Activated B cell treated with CpG ODN at 0.5 μM for 24 hours (primary cell): ENCODE measurements at regions not wholly inside any gene's neighbourhood (a gene's known extent, or its start where the extent isn't known, plus 50 kb on each side); places are given as distances from the start of the nearest gene placed in this dataset.
A peak's percentile ranks its signal among the peaks of the same experiment; 100 is the strongest.

Experiments used
- ATAC-seq: fragments of 200-7000 bp; cut with Tn5 transposase; one replicate; pipeline ENCODE4 v1.10.0; 2021; ENCODE audit warnings: low read depth, mild to moderate bottlenecking, moderate library complexity
- CTCF ChIA-PET: fragments of 350-600 bp; sonication (Branson Sonifier 250); formaldehyde crosslinking; loops from one replicate; lab custom pipeline; 2021; ENCODE audit warnings: antibody characterized with exemption; lab: Charles Lee
- POLR2A ChIA-PET: fragments of 350-600 bp; sonication (Branson Sonifier 250); formaldehyde crosslinking; loops from one replicate; lab custom pipeline; 2021; ENCODE audit warnings: antibody characterized with exemption; lab: Charles Lee
- DNase-seq: peaks from one replicate; pipeline ENCODE4 v3.0.0; 2022
- H3K27ac Mint-ChIP-seq: one replicate; pipeline ENCODE4 v1.8.0; 2020; ENCODE audit warnings: mixed read lengths
- H3K27me3 Mint-ChIP-seq: one replicate; pipeline ENCODE4 v1.8.0; 2021; ENCODE audit warnings: mixed read lengths
- H3K36me3 Mint-ChIP-seq: one replicate; pipeline ENCODE4 v1.8.0; 2021; ENCODE audit warnings: low read depth, mixed read lengths
- H3K4me1 Mint-ChIP-seq: one replicate; pipeline ENCODE4 v1.8.0; 2021; ENCODE audit warnings: mixed read lengths
- H3K4me3 Mint-ChIP-seq: one replicate; pipeline ENCODE4 v1.8.0; 2020; ENCODE audit warnings: mild to moderate bottlenecking, mixed read lengths
- H3K9me3 Mint-ChIP-seq: one replicate; pipeline ENCODE4 v1.8.0; 2020; ENCODE audit warnings: mixed read lengths
- intact Hi-C: fragments of 100-400 bp; cut with micrococcal nuclease; formaldehyde crosslinking; loops from one replicate; pipeline ENCODE4 v1.15.1; 2024
- TF ChIP-seq, protein P1 (sequence below): fragments of 200-600 bp; IDR thresholded peaks from one replicate; pipeline ENCODE4 v1.8.0; 2022; ENCODE audit warnings: antibody characterized with exemption, mild to moderate bottlenecking

DNA sequence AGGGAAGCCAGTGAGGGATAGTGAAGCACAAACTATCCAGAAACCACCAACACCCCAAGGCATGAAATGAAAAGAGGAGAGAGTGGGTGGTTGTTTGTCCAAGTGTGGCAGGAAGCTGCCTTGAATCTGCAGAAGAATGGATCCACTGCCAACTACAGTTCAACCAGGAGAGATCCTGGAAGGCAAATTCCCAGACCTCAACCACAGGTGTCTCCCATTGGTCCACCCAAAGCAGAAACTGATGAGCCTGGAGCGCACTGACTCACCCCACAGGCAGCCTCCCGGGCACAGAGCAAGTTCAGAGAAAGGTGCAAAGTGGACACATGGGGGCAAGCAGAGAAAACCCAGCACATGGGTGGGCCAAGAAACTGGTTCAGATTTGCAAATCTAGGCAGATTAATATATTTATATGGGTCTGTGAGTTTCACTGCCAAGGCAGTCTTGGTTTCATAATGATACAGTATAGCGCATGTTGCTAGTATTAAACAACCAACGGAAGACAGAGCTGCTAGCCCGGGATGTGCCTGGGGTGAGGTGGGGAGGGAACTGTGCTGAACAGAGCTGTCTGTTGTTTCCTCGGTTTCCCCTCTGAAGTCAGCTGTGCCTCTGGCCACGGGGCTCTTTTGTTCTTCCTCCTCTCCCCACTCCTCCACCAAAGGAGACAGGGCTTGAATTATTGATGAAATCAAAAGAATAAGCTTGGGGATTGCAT is 416.2 kb upstream of the CCDC196 start:
- DNase-seq (no peak), ATAC-seq (no peak)
- Mint-ChIP-seq H3K4me1 (no peaks in the 10 kb centered on the region), H3K9me3 (no peaks in the 10 kb centered on the region), H3K4me3 (no peak overlapping the region), H3K27ac (no peak overlapping the region), H3K27me3 (peaks cover 7% of the 10 kb centered on the region), H3K36me3 (no peaks in the 10 kb centered on the region)
- TF ChIP-seq, protein P1, sequence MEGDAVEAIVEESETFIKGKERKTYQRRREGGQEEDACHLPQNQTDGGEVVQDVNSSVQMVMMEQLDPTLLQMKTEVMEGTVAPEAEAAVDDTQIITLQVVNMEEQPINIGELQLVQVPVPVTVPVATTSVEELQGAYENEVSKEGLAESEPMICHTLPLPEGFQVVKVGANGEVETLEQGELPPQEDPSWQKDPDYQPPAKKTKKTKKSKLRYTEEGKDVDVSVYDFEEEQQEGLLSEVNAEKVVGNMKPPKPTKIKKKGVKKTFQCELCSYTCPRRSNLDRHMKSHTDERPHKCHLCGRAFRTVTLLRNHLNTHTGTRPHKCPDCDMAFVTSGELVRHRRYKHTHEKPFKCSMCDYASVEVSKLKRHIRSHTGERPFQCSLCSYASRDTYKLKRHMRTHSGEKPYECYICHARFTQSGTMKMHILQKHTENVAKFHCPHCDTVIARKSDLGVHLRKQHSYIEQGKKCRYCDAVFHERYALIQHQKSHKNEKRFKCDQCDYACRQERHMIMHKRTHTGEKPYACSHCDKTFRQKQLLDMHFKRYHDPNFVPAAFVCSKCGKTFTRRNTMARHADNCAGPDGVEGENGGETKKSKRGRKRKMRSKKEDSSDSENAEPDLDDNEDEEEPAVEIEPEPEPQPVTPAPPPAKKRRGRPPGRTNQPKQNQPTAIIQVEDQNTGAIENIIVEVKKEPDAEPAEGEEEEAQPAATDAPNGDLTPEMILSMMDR = no peak
- ChIA-PET CTCF (interaction anchor here (0.9 to 3.4 kb wide), 7 partner anchors 10 to 906 kb away, joined by 3 to 25 read pairs (median 5); no protein-coding TSS in a partner anchor), POLR2A (no interaction called here)
- intact Hi-C loops = loop anchor here (1.0 kb wide), 2 partner anchors 906 to 1084 kb away; partner anchors contain the start of gene FNTB

DNA sequence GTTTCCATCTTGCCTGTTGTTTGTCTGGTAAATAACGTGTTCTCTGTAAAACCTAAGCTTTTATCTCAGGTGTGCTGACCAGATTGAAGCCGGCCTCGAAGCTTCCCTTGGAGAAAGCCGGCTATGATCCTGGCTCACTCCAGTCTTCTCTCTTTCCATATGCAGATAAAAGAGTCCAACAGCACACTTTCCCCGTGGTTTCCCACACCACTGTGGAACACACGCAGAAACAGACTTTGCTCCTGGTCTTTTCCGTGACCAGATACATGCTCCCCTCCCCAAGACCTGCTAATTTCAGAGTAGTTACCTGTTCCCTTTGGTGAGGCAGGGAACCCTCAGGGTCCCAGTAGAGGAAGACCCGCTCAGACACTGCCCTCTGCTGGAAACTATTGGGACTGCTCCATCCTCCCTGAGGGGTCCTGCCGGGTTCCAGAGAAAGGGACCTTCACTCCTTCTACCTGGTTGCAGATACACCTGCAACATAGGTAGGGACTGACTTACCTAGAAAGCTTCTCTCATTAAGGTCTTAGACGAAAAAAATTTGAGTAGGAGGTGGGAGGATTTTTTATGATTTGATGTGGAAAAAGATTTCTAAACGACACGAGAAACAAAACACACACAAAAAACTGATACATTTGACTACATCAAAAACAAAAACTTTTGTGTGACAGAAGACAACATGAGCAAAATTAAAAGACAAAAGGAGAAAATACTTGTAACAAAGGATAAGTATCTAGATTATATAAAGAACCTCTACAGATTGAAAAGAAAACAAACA is 415.4 kb upstream of the CCDC196 start:
- no peak overlapping the region for H3K27ac Mint-ChIP-seq
- no peaks in the 10 kb centered on the region for H3K9me3 Mint-ChIP-seq
- ChIA-PET CTCF (interaction anchor here (0.9 to 3.4 kb wide), 7 partner anchors 11 to 906 kb away, joined by 3 to 25 read pairs (median 5); no protein-coding TSS in a partner anchor), POLR2A (no interaction called here)
- H3K4me3 Mint-ChIP-seq = no peak overlapping the region
- peaks cover 7% of the 10 kb centered on the region for H3K27me3 Mint-ChIP-seq
- TF ChIP-seq, protein P1 = peak; percentile 63
- H3K36me3 Mint-ChIP-seq = no peaks in the 10 kb centered on the region
- intact Hi-C loops = loop anchor here (1.0 kb wide), 2 partner anchors 906 to 1084 kb away; partner anchors contain the start of gene FNTB
- no peaks in the 10 kb centered on the region for H3K4me1 Mint-ChIP-seq
- DNase-seq (peak; percentile 48), ATAC-seq (peak; percentile 75)

DNA sequence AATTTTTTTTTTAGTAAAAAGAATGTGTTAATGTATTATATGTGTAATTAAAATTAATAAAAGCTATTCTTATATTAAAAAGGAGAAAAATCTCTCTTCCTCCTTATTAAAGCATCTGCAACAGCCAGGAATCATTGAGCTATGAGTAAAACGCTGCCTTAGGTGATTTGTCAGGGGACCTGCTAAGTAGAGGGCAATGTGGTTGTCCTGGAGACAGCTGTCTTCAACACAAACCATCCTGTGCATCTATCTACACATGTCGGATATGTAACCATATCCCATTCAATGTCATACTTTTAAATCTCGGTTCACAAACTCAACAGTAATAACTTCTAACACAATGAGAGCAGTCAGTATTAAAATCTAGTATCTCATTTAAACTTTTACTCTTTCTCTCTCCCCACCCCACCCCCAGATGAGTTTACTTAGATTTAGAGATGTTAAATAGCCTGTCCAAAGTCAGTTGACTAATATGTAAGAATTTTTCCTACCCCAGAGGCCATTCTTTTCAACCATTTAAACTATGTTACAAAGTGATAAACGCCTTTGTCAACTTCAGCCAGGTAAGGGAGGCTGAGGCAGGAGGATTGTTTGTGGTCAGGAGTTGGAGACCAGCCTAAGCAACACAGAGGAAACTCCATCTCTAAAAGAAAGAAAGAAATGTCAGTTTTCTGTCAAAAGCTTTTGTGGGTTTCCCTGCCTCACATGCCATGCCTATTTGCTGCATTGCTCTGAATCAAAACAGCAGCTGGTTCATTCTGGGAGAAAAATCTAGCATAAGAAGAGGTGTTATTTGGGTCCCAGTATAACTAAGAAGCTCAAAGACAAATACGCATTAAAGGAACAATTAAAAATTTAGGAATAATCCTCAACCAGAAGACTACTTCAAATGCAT is 413.7 kb upstream of the CCDC196 start:
- peaks cover 7% of the 10 kb centered on the region for H3K27me3 Mint-ChIP-seq
- H3K4me1 Mint-ChIP-seq = no peaks in the 10 kb centered on the region
- CTCF ChIA-PET = interaction anchor here (0.6 to 3.4 kb wide), 7 partner anchors 13 to 1086 kb away, joined by 3 to 25 read pairs (median 4); partner anchors contain the start of gene FNTB
- no peaks in the 10 kb centered on the region for H3K9me3 Mint-ChIP-seq
- DNase-seq = no peak
- ATAC-seq = no peak
- H3K36me3 Mint-ChIP-seq = no peaks in the 10 kb centered on the region
- intact Hi-C loops = no loop called here
- H3K4me3 Mint-ChIP-seq = no peak overlapping the region
- H3K27ac Mint-ChIP-seq = no peak overlapping the region
- POLR2A ChIA-PET = no interaction called here
- TF ChIP-seq, protein P1 = no peak

DNA sequence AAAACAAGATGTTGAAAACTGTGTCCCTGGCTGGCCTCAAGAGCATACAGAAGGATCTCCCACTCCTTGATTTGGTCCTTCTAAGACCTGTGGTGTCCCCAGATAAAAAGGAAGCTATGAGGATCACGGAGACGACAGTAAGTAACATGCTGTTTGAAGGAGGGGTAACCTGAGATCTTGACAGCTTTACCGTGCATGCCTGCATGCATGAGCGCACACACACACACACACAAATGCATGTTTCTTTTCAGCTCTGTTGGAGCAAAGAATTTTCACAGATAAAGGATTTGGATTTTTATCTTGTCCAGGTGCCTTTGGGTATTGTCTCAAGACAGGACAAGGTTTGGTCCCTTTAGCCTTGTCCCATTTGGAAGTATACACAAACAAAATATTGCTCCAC is 411.6 kb upstream of the CCDC196 start:
- ChIA-PET POLR2A (no interaction called here), CTCF (no interaction called here)
- ATAC-seq = no peak
- DNase-seq = no peak
- Mint-ChIP-seq H3K4me1 (no peaks in the 10 kb centered on the region), H3K9me3 (no peaks in the 10 kb centered on the region), H3K27me3 (peaks cover 7% of the 10 kb centered on the region), H3K4me3 (no peak overlapping the region), H3K36me3 (no peaks in the 10 kb centered on the region), H3K27ac (no peak overlapping the region)
- TF ChIP-seq, protein P1 = no peak
- intact Hi-C loops = no loop called here
